HFF-Myc (cell line): ENCODE measurements at regions not wholly inside any gene's neighbourhood (a gene's known extent, or its start where the extent isn't known, plus 50 kb on each side); places are given as distances from the start of the nearest gene placed in this dataset.
"Not testable (repeated sequence)": the region's sequence is repeated elsewhere in the genome, so short reads cannot be mapped to it uniquely, and the experiment has no call there.

Experiments
- DNase-seq: peaks from one replicate; pipeline ENCODE4 v3.0.0-alpha.2; 2011; ENCODE audit warnings: low read depth; ENCODE audit errors: extremely low read depth
- H3K4me3 ChIP-seq: replicated peaks from 2 replicates; pipeline ENCODE4 v1.5.1; 2011; ENCODE audit warnings: low read depth, mild to moderate bottlenecking, control low read depth, low read length
- CTCF ChIP-seq: IDR thresholded peaks from 2 replicates; pipeline ENCODE4 v1.5.1; 2012; ENCODE audit warnings: mild to moderate bottlenecking, low read depth, low read length, control low read depth; ENCODE audit errors: missing control alignments

GRCh38 chr17:20703781-20704180, 124.3 kb downstream of the CDRT15L2 start:
- no peak for DNase-seq
- H3K4me3 ChIP-seq, result no peak overlapping the region
- no peak for TF ChIP-seq CTCF

DNA sequence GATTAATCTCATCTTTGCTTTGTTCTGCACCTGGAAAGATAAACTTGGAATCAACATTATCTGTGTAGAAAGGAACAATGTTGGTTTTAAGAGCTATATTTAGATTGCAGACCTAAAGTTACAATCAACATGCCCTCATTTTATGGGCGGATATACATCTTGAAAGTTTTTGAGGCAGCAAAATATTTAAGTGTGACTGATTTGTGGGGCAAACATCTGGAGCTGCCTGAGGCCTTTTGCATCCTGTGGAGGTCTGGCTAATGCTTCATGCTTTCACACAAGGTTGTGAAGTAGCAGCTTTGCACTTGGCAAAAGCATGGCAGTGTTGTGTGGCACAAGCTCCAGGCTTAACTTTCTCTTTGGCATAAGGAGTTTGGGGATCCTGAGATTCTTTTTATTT, 125.7 kb downstream of the CDRT15L2 start:
- not testable (repeated sequence) for DNase-seq, H3K4me3 ChIP-seq

DNA sequence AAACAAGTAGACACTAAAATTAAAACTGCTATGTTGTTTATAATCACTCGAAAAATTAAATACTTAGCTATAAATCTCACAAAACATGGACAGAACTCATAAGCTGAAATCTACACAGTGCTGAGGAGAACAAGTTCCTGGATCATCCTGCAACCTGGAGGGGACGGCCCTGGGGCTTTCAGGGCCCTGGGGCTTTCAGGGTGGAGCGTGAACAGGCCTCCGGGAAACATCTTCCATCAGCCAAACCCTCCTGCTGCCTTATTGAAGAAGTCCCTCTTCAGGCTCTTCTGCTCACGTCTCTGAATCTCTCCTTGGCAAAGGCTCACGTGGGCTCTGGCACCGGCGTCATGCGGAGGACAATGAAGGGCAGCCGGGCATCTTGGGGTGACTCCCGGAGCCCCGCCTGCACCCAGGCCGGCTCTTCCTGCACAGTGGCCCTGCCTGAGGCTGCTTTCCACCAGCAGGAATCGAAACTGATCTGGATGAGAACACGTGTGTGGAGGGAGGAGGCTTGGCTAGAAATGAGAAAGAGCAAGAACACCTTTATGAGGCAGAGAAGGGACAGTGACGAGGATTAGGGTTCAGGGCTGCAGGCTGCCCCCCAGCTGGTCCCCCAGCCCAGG, 127.3 kb downstream of the CDRT15L2 start:
- no peak overlapping the region for H3K4me3 ChIP-seq
- DNase-seq, result no peak
- TF ChIP-seq CTCF, result no peak

DNA sequence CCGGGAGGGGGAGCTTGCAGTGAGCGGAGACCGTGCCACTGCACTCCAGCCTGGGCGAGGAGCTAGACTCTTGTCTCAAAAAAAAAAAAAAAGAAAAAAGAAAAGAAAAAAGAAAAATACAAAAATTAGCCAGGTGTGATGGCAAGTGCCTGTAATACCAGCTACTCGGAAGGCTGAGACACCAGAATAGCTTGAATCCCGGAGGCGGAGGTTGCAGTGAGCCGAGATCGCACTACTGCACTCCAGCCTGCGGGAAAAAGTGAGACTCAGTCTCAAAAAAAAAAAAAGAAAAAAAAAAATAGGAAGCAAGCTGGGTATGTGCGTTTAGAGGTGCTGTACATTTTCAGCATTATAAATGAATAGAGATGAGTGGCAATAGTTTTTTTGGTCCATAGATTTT, 129.3 kb downstream of the CDRT15L2 start:
- H3K4me3 ChIP-seq, DNase-seq: not testable (repeated sequence)

GRCh38 chr17:20716481-20716880, 137.0 kb downstream of the CDRT15L2 start:
- DNase-seq, result not testable (repeated sequence)

GRCh38 chr17:20721171-20721570, 141.6 kb downstream of the CDRT15L2 start:
- DNase-seq, result no peak
- H3K4me3 ChIP-seq, result no peak overlapping the region
- no peak for TF ChIP-seq CTCF

More at GRCh38 chr17:20716481-20716880, 137.0 kb downstream of the CDRT15L2 start:
- H3K4me3 ChIP-seq, result not testable (repeated sequence)

DNA sequence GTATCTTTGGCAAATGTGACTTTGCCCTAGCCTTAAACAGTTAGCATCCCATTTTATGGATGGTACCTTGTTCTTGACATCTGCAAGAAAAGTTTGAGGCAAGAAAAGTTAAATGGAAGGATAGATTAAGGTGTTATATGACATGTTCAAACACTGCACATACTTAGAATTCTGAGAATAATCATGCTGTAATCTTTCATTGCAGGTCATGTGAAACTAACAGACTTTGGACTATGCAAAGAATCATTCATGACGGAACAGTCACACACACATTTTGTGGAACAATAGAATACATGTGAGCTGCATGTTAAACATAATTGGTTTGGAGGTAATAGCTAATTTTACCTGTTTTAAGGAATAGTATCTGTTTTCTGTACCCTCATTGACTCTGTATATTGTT, 144.9 kb downstream of the CDRT15L2 start:
- DNase-seq, result not testable (repeated sequence)

DNA sequence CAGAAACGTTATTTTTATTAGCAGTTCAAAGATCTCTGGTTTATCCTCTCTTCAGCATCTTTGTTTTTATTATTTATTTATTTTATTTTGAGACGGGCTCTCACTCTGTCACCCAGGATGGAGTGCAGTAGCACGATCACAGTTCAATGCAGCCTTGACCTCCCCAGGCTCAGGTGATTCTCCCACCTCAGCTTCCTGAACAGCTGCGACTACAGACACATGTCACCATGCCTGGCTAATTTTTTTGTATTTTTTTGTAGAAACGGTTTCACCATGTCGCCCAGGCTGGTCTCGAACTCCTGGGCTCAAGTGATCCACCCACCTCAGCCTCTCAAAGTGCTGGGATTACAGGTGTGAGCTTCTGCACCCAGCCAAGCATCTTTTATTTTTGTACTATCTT, 147.7 kb downstream of the CDRT15L2 start:
- not testable (repeated sequence) for DNase-seq

More for the DNA sequence above, 144.9 kb downstream of the CDRT15L2 start:
- not testable (repeated sequence) for H3K4me3 ChIP-seq

GRCh38 chr17:20728181-20728580, 148.7 kb downstream of the CDRT15L2 start:
- no peak for DNase-seq
- TF ChIP-seq CTCF, result no peak
- H3K4me3 ChIP-seq, result no peak overlapping the region

More for the DNA sequence above, 147.7 kb downstream of the CDRT15L2 start:
- not testable (repeated sequence) for H3K4me3 ChIP-seq

- H3K4me3 ChIP-seq, DNase-seq: not testable (repeated sequence)
Observed at GRCh38 chr17:20731131-20731530, 151.6 kb downstream of the CDRT15L2 start.
